ENCODE measurements at regions not wholly inside any gene's neighbourhood (a gene's known extent, or its start where the extent isn't known, plus 50 kb on each side); places are given as distances from the start of the nearest gene placed in this dataset.

DNA sequence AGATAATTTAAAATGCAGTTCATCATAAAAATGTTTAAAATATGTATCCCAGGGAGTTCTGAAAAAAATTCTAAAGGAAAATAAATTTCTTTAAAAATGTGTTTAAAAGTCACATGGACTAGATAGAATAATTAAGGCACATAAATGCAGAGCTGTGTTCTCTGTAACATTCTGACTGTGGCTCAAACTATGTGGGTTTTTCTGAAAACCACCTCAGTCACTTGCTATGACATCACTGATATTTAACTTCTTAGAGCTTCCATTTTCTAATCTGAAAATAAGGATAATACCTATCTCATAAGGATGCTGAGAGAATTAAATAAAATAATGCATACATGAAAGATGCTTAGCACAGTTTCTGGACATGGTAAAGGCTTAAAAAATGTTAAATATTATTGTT lies 107.3 kb downstream of the SLC41A2 start:
- Histone ChIP-seq H3K27me3 (ENCODE audit: insufficient read depth) (no peaks in the 10 kb centered on the region), H3K9me2 (ENCODE audit: insufficient read depth) (no peaks in the 10 kb centered on the region), H3K4me1 (ENCODE audit: insufficient read depth) (no peaks in the 10 kb centered on the region), H3K36me3 (ENCODE audit: insufficient read depth) (no peaks in the 10 kb centered on the region), H2AFZ (no peak overlapping the region), H3K4me2 (no peak overlapping the region), H3K27ac (ENCODE audit: low read depth) (no peak overlapping the region), H3K4me3 (no peak overlapping the region), H3K79me2 (replicated peaks; ENCODE audit: insufficient read depth) (no peaks in the 10 kb centered on the region), H4K20me1 (replicated peaks; ENCODE audit: insufficient read depth) (no peaks in the 10 kb centered on the region), H3F3A (replicated peaks; ENCODE audit: low read depth) (no peaks in the 10 kb centered on the region)
- Mint-ChIP-seq H3K4me3 (no peak overlapping the region), H3K9me3 (no peaks in the 10 kb centered on the region), H3K27ac (no peak overlapping the region), H3K36me3 (ENCODE audit: low read depth) (no peaks in the 10 kb centered on the region), H3K27me3 (ENCODE audit: insufficient read depth, low read depth, poor library complexity) (peaks cover 2% of the 10 kb centered on the region), H3K4me1 (peaks cover 2% of the 10 kb centered on the region; the same call in 2 of the 3 replicates)
- TF ChIP-seq STAT1 (IDR thresholded peaks at IDR 0.05; ENCODE audit: unreplicated experiment): no peak
- no peak for TF ChIP-seq EZH2phosphoT487 (IDR thresholded peaks at IDR 0.05; ENCODE audit: unreplicated experiment)
- TF ChIP-seq CREB1 (CRISPR knock-in tag; IDR thresholded peaks at IDR 0.05; ENCODE audit: low read depth): no peak
- TF ChIP-seq, protein P1, sequence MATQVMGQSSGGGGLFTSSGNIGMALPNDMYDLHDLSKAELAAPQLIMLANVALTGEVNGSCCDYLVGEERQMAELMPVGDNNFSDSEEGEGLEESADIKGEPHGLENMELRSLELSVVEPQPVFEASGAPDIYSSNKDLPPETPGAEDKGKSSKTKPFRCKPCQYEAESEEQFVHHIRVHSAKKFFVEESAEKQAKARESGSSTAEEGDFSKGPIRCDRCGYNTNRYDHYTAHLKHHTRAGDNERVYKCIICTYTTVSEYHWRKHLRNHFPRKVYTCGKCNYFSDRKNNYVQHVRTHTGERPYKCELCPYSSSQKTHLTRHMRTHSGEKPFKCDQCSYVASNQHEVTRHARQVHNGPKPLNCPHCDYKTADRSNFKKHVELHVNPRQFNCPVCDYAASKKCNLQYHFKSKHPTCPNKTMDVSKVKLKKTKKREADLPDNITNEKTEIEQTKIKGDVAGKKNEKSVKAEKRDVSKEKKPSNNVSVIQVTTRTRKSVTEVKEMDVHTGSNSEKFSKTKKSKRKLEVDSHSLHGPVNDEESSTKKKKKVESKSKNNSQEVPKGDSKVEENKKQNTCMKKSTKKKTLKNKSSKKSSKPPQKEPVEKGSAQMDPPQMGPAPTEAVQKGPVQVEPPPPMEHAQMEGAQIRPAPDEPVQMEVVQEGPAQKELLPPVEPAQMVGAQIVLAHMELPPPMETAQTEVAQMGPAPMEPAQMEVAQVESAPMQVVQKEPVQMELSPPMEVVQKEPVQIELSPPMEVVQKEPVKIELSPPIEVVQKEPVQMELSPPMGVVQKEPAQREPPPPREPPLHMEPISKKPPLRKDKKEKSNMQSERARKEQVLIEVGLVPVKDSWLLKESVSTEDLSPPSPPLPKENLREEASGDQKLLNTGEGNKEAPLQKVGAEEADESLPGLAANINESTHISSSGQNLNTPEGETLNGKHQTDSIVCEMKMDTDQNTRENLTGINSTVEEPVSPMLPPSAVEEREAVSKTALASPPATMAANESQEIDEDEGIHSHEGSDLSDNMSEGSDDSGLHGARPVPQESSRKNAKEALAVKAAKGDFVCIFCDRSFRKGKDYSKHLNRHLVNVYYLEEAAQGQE (IDR thresholded peaks at IDR 0.05; ENCODE audit: unreplicated experiment): no peak
- TF ChIP-seq, protein P2, sequence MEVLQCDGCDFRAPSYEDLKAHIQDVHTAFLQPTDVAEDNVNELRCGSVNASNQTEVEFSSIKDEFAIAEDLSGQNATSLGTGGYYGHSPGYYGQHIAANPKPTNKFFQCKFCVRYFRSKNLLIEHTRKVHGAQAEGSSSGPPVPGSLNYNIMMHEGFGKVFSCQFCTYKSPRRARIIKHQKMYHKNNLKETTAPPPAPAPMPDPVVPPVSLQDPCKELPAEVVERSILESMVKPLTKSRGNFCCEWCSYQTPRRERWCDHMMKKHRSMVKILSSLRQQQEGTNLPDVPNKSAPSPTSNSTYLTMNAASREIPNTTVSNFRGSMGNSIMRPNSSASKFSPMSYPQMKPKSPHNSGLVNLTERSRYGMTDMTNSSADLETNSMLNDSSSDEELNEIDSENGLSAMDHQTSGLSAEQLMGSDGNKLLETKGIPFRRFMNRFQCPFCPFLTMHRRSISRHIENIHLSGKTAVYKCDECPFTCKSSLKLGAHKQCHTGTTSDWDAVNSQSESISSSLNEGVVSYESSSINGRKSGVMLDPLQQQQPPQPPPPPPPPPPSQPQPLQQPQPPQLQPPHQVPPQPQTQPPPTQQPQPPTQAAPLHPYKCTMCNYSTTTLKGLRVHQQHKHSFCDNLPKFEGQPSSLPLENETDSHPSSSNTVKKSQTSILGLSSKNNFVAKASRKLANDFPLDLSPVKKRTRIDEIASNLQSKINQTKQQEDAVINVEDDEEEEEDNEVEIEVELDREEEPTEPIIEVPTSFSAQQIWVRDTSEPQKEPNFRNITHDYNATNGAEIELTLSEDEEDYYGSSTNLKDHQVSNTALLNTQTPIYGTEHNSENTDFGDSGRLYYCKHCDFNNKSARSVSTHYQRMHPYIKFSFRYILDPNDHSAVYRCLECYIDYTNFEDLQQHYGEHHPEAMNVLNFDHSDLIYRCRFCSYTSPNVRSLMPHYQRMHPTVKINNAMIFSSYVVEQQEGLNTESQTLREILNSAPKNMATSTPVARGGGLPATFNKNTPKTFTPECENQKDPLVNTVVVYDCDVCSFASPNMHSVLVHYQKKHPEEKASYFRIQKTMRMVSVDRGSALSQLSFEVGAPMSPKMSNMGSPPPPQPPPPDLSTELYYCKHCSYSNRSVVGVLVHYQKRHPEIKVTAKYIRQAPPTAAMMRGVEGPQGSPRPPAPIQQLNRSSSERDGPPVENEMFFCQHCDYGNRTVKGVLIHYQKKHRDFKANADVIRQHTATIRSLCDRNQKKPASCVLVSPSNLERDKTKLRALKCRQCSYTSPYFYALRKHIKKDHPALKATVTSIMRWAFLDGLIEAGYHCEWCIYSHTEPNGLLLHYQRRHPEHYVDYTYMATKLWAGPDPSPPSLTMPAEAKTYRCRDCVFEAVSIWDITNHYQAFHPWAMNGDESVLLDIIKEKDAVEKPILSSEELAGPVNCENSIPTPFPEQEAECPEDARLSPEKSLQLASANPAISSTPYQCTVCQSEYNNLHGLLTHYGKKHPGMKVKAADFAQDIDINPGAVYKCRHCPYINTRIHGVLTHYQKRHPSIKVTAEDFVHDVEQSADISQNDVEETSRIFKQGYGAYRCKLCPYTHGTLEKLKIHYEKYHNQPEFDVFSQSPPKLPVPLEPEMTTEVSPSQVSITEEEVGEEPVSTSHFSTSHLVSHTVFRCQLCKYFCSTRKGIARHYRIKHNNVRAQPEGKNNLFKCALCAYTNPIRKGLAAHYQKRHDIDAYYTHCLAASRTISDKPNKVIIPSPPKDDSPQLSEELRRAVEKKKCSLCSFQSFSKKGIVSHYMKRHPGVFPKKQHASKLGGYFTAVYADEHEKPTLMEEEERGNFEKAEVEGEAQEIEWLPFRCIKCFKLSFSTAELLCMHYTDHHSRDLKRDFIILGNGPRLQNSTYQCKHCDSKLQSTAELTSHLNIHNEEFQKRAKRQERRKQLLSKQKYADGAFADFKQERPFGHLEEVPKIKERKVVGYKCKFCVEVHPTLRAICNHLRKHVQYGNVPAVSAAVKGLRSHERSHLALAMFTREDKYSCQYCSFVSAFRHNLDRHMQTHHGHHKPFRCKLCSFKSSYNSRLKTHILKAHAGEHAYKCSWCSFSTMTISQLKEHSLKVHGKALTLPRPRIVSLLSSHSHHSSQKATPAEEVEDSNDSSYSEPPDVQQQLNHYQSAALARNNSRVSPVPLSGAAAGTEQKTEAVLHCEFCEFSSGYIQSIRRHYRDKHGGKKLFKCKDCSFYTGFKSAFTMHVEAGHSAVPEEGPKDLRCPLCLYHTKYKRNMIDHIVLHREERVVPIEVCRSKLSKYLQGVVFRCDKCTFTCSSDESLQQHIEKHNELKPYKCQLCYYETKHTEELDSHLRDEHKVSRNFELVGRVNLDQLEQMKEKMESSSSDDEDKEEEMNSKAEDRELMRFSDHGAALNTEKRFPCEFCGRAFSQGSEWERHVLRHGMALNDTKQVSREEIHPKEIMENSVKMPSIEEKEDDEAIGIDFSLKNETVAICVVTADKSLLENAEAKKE (CRISPR knock-in tag; IDR thresholded peaks at IDR 0.05): no peak
- no peak for TF ChIP-seq ZNF114 (CRISPR knock-in tag; IDR thresholded peaks at IDR 0.05)
- TF ChIP-seq, protein P3, sequence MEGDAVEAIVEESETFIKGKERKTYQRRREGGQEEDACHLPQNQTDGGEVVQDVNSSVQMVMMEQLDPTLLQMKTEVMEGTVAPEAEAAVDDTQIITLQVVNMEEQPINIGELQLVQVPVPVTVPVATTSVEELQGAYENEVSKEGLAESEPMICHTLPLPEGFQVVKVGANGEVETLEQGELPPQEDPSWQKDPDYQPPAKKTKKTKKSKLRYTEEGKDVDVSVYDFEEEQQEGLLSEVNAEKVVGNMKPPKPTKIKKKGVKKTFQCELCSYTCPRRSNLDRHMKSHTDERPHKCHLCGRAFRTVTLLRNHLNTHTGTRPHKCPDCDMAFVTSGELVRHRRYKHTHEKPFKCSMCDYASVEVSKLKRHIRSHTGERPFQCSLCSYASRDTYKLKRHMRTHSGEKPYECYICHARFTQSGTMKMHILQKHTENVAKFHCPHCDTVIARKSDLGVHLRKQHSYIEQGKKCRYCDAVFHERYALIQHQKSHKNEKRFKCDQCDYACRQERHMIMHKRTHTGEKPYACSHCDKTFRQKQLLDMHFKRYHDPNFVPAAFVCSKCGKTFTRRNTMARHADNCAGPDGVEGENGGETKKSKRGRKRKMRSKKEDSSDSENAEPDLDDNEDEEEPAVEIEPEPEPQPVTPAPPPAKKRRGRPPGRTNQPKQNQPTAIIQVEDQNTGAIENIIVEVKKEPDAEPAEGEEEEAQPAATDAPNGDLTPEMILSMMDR (conservative IDR thresholded peaks at IDR 0.05; ENCODE audit: low read depth in 2 of 2): no peak
- TF ChIP-seq EZH2 (IDR thresholded peaks at IDR 0.05; ENCODE audit: low read depth, unreplicated experiment): no peak
- no peak for TF ChIP-seq JUNB (IDR thresholded peaks at IDR 0.05; ENCODE audit: unreplicated experiment)
- TF ChIP-seq NANOG (IDR thresholded peaks at IDR 0.05; ENCODE audit: borderline replicate concordance): no peak
- TF ChIP-seq ZNF331 (CRISPR knock-in tag; IDR thresholded peaks at IDR 0.05; ENCODE audit: low read depth): no peak
- TF ChIP-seq POLR2AphosphoS5 (IDR thresholded peaks at IDR 0.05; ENCODE audit: low read depth): no peak
- TF ChIP-seq, protein P4, sequence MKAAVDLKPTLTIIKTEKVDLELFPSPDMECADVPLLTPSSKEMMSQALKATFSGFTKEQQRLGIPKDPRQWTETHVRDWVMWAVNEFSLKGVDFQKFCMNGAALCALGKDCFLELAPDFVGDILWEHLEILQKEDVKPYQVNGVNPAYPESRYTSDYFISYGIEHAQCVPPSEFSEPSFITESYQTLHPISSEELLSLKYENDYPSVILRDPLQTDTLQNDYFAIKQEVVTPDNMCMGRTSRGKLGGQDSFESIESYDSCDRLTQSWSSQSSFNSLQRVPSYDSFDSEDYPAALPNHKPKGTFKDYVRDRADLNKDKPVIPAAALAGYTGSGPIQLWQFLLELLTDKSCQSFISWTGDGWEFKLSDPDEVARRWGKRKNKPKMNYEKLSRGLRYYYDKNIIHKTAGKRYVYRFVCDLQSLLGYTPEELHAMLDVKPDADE (IDR thresholded peaks at IDR 0.05): no peak
- no peak for DNase-seq (ENCODE audit: low spot score)
- ATAC-seq: no peak

Measured in GM23338 (cell line).